Activated T-cell treated with anti-CD3 and anti-CD28 coated beads, Interleukin-2, amount 50 U/mL, for 1 hour (primary cell): ENCODE measurements at regions not wholly inside any gene's neighbourhood (a gene's known extent, or its start where the extent isn't known, plus 50 kb on each side); places are given as distances from the start of the nearest gene placed in this dataset.

ENCODE experiments used
- DNase-seq: peaks from one replicate; pipeline ENCODE4 v3.0.0-alpha.2; 2020

DNA sequence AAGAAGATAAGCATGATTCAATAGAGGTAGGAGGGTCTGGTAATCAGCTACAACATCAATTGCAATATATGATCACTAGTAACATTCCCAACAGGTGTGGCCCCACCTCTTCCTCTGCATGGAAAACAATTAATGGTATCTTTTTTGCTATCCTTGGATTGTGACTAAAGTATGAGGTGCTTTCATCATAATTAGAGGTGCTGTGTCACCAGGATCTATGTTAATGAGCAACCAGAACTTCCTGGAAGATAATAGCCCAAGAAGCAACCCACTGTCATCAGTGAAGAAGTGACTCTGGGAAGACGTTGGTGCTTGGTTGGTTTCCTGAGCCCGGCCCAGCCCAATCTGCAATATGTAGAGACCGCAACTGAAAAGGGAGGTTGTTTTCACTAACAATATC is 167.2 kb downstream of the SETD4 start:
- no peak for DNase-seq

DNA sequence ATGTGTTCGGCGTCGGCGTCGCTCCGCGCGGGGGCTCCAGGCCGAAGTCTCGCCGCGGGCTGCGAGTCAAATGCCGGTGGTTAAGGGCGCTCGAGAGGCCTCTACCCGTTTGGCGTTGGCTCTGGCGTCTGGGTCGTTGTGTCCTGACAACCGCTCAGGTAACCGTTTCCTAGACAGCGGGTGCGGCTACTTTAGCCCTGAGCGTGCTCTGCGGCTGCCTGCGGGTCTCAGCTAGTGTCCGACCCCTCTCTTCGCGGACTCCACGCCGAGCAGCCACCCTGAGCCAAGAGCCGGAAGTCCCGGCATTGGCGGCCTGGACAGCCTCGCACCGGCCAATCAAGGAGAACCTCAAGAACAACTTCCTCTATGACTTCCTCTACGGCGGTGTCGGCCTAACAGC is 173.4 kb downstream of the SETD4 start:
- no peak for DNase-seq

DNA sequence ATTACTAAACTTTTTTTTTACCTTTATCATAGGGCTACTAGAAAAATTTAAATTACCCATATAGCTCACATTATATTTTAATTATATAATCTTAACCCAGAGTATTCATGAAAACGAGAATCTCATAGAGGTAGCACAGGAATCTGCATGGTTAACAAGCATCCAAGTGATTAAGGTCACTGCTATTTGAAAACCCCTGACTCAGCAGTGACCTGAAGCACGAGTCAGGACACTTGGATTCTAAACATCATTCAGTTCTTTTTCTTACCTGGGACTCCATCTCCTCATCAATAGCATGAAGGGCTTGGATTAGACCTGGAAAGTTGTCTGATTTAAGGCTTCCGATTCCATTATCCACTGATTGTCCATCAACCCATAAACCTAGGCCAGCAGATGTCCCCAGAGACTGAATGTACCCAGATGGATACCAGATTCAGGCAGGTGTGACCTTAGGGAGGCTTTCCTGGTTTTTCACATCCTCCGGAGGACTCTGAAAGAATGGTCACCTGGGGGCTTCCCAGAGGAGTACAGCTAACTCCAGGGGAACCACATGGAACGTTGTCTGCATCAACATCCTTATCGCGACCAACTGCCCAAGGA is 174.3 kb downstream of the SETD4 start:
- DNase-seq = no peak

DNA sequence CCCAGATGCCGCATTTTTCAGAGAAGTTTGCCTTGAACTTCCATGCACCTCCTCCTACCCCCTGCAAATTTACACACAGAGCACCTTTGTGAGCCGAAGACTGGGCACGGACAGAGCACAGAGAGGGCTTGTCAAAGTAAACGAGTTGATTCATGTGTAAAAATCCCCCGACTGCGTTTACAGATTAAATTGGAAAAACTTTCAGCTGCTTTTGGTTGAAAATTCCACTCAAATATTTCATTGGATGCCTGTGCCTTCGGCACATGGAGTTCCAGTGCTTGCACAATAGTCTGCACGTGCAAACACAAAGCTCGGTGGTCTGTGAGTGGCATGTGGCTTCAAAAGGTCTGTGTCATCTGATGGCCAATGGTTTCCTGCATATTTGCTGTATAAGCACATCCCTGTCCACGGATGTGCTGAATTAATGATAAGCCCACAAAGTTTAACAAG is 177.5 kb downstream of the SETD4 start:
- no peak for DNase-seq

DNA sequence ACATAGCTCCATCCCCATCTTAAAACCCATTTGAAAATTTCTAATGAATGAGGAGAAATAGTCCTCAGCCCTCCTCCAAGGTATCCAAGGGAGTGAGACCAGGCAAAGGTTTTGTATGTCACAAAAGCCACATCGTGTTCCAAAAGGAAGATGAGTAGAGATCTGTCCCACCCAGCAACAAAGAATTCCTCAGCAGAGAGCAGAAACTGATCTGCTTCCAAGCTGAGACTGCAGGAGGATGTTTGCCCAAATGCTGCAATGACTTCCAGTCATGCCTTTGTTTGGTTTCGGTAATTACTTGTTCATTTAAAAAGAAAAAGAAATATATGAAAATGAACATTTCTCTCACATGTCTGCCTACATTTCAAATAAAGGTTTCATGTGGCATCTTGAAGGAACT is 186.9 kb downstream of the SETD4 start:
- DNase-seq = no peak

DNA sequence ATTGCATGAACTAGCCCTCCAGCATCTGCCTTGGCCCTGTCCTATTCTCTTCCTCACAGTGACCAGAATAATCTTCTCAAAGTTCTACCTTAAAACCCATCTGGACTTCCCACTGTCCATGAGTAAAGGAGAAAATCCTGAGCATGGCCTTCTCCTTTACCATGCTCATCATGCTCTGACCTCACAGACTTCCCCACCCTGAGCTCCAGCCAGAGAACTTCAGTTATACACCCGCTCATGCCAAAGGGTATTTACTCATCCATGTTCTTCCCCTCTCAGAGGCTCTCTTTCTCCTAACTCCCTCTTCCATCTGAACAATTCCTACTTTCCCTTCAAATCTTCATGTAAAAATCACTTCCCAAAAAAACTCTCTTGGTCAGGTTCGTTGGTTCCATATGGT is 188.4 kb downstream of the SETD4 start:
- DNase-seq = no peak

DNA sequence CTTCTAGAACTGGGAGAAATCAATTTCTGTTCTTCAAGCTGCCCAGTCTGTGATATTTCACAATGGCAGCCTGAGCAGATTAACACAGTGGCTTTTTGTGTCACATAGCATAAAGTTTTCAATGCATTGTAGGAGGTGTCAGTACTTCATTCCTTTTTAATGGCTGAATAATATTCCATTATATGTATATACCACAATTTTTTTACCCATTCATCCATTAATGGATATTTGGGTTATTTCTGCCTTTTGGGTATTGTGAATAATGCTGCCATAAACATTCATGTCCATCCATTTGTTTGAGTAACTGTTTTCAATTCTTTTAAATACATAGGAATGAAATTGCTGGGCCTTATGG is 191.5 kb downstream of the SETD4 start:
- DNase-seq = no peak

DNA sequence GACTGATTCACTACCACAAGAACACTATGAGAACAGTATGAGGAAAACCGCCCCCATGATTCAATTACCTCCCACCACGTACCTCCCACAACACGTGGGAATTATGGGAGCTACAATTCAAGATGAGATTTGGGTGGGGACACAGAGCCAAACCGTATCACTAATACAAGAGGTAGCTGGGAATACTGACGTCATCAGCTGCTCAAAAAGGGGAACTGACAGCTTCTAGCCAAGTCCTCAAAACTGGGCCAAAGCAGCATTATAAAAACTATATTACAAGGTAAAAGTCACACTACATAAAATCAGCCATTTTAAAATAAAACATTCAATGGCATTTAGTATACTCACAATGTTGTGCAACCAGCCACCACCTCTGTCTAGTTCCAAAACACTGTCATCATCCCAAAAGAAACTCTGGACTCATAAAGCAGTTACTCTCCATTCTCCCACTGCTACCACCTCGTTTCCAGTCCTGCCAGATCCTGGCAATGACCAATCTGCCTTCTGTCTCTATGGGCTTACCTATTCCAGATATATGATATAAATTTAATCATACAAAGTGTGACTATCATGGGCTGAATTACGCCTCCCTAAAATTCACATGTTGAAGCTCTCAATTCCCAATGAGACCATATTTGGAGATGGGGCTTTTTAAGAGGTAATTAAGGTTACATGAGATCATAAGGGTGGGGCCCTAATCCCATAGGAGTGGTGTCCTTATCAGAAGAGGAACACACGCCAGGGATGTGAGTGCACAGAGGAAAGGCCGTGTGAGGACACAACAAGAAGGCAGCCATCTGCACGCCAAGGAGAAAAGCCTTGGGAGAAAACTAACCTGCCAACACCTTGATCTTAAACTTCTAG is 192.1 kb downstream of the SETD4 start:
- DNase-seq = no peak

DNA sequence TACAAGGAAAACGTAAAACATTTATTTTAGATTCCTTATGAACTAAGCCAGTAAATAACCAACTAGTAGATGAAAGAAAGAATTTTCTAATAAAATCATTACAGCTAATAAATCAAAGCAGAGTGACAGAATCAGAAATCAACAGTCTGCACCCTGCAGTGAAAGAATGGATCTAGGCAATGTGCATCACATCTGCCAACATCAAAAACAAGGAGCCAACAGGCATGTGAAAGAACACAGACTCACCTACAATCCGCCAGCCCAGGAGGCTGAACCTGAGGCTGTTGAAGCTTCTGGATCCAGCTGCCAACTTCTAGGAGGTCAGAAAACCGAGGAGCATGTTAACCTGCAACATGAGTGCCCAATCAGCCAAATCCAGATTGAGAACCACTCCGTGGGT is 196.3 kb downstream of the SETD4 start:
- DNase-seq = no peak

DNA sequence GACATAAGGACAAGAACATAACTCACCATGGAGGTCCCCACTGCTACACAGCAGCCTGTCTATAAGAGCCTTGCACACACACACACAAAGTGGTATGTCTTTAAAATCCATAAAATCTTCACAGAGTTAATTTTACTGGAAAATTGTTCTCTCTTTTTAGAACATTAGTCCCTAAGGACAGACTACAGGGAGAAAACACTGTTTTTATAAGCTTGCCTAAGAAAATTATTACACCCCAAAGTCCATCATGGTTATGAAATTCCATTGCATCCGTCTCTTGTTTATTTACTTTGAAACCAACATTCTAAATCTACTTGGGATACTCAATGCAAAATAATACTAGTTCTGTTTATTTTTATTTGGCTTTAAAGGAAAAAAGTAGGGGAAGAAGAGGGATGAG is 197.4 kb downstream of the SETD4 start:
- no peak for DNase-seq

DNA sequence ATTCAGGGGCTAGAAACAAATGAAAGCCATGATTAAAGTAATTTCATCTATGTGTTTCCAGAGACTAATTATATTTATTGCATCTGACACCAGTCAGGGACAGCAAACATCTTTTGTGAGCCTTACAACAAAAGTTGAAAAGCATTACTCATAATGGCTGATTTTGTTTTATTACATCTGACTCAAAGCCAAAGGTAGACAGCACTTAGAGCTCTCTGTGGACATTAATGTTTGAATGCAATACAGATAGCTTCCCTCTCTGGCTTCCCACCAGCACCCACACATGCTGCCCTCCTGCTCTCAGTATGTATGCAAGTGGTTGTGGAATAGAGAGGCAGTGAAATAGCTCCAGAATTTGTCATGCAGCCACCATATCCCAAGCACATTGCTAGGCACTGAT is 198.7 kb downstream of the SETD4 start:
- no peak for DNase-seq

DNA sequence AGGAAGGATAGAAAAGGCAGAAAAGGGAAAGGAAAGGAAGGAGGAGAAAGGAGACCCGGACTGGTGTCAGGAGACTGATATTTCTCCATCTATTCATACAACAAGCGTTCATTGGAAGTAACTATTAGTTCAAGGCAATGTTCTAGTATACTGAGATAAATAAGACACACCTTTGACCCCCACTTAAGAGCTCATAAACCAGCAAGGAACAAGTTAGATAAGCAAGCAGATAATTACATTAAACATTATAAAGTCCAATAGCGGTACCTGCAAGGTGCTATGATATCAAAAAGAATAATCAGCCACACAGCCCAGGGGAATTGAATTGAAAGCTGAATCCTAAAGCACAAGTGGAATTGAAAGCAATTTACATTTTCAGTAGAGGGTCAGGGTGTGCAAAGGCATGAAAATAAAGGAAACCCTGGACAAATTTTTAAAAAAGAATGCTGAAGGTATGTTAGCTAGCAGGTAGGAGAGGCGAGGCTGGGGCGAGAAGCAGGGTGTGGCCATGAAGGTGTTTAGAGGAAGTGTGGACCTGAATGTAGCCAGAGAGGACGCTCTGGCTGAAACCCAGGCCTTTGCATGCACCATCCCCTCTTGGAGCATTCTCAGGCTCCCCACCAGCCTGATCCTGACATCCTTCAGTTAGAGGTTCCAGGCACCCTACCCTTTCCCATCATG is 200.0 kb downstream of the SETD4 start:
- no peak for DNase-seq

DNA sequence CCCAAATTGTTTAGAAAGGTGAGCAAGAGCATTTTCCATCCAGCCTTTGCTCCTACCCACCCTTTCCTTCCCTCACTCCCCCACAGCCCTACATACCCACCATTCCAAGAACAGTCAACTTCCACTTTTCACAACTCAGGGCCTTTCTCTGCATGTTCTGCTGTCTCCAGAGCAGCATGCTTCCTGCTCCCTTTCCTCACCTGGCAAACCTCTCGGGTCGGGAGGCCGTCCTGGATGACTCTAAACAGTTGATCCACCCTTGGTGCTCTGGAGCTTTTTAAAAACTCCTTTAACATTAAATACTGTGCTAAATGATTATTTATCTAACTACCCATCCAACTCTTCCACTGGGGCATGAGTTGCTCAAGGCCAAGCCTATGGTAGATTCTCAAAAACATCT is 200.6 kb downstream of the SETD4 start:
- DNase-seq = no peak

DNA sequence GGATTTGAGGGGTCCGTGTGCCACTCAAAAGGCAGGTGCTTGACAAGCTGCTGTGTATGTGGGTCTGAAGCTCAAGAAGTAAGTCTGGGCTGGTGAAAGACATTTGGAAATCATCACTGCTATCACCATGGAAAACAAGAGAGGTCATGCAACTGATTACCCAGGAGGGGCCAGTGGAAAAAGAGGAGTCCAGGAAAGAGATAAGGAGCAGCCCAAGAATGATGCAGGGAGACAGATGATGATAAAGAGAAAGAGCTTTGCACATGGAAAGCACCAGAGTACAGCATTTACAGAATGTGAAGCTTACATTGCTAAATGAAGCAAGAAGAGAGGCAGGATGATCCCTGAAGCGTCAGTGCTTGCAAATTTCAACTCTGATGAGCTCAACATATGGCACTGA is 203.2 kb downstream of the SETD4 start:
- no peak for DNase-seq

DNA sequence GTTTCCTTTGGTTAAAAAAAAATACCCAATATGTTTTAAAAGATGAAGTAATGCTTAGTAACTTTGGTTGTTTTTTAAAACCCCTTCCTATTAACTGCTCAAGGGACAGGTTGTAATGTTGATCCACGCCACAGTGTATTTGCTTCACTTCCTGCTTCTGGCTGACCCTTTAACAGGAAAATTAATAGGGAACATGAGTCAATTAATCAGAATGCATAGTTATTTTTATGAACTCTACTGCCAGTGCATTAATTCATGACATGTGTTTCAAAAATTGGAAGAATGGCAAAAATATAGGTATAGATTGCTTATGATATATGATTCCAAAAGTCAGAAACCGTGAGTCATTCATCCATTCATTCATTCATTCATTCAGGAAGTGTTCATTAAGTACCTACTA is 204.8 kb downstream of the SETD4 start:
- DNase-seq = no peak

DNA sequence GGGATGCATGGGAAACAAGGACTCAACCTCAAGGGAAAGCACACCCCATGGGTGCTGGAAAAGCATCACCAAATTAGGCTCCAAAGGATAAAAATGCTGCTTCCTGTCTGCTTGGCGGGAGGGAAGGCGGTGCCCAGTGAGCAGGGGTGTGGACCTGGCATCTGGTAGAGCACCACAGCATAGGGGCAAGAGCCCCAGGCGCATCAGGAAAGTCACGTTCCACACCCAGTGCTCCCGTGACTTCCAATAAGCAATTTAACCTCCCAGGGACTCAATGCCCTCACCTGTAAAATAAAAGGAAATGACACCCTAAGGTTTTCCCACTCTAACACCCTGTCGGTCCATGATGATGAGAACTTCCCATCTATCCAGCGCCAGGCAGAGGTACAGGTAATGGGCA is 206.0 kb downstream of the SETD4 start:
- DNase-seq = no peak

DNA sequence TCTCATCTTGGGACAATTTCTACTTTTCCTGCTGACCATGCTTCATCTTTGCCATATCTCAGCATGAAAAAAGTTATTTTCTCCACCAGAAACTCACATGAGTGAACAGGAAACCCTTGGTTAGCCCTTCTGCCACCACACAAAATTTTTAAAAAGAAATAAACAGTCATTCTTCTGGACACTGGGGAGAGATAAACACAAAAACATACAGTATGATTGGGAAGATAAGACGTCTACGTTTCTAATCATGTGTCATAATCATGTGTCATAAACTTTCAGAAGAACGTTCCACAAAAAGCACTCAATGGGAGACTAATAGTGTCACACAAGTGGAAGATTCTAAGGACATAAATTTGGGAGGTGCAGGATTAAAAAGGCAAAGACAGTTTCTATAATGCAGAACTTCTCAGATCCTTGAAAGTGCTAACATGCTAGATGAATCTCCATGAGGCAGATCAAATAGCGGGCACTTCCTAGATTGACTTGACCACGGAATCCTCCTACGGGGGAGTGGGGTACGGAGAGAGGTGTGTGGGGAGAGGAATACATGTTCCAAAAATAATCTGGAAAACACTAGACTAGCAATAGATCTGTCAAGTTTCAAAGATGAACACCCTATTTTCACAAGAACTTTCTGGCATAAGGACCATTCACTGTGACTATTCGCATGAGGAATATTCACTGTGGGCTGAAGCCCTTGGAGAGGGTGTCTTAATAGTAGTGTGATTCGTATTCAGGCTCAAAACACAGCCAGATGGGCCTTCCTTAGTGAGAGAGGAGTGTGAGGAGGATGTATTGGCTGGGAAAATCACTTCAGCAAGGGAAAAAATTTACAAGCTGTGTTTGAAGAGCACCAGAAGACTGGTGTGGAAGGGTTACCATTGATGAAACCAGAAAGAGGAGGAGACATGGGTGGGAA is 206.7 kb downstream of the SETD4 start:
- no peak for DNase-seq

DNA sequence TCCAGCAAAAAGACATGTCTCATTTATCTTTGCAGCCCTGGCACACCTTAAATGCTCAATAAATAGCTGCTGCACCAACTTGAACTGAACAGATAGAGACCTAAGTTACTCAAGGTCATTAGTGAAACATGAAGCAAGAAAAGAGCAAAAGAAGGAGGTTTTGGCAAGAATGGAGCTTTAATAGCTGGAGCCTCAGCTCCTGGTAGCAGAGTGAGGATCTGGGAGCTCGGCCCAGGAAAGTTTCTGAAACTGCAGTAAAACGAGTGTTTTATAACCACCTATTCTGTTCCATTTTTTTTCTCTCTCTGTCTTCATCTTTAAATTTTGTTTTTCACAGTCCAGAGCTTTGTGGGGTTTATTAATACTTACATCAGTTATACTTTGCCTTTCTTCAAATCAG is 207.5 kb downstream of the SETD4 start:
- no peak for DNase-seq

DNA sequence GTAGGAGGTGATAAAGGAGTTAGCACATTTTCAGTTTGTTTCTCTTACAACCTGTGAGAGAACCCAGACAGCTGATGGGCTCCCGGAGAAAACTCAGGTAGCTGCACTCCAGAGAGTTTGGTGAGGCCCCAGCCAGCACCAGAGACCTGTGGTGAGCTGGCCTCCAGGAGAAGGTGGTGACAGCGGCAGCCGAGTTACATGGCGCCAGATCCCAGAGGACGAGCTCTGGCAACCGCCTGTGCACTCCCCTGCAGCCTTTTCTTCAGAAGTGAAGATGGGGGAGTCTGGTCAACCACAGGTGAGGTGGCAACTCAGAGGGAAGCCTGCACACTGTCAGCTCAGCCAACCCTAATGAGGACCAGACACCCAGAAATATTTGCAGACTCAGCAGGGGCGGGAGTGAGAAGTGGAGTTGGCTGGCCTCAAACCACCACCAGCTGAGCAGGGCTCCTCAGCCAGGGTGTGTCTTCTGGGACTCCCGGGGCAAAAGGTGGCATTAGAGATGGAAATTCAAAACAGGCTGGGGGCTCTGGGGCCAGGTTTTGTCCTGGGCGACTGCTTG is 209.7 kb downstream of the SETD4 start:
- no peak for DNase-seq

DNA sequence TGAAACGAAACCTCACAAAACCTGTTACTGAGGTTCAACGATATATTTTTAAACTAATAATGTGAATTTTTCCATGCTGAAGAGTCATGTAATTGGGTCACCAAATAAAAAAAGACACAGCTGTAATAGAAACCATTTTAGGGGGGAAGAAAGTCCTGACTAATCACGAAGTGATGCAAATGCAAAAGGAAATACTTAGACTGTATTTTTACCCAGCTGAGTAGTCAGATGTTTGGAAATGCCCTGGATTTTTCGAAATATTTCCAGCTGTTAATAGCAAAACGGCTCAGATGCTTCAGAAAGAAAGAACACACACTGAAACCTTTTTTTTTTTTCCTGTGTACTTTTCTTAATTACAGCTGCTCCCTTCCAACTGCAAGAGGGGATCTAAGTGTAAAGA is 210.3 kb downstream of the SETD4 start:
- no peak for DNase-seq

DNA sequence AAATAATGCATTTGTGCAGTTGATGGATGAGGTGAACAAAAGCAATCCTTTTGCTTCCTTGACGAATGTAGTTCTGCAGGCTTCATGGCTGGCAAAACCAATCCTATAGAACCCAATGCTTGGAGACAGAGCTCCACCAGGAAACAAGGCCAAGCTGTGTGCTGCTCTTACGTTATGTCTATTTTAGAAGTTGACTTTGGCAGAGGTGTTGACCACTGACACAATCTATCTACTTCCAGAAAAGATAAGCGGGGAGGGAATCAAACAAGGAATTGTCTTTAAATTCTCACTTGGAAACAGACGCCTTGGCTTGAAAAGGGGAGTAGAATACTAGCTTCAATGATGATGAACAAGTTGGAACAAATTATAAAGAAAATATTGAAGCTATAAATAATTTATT is 211.2 kb downstream of the SETD4 start:
- no peak for DNase-seq

DNA sequence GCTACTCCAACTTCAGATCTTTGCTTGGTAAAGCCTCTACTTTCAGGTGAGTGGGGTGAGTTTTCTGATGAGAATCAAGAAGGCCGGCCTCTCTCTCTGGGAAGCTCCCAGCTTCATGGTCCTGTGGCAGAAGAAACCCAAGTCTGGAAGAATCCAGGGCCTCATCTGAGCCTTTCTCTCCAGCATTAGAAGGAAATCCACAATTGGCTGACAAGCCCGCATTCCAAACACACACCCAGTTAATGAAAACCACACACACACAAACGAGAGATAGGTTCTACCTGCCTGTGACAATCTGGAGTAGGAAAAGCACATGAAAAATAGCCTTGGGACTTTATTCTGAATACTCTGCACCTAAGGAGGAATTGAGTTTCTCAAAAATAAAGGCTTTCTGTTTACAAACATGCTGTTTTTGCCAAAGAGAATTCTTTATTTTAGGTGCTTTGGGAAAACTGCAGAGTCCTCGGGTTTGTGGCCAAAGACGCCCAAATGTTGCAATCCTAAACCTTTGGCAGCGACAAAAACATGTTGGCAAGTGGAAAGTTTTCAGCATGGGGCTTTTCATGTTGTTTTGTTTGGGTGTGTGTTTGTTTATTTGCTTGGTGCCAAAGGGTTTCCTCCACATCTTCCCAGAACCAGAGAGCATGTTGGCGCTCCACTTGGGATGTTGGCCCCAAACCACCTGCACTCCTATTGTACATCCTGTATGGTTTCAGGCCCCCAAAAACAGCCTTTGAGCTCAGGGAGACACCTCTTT is 216.2 kb downstream of the SETD4 start:
- DNase-seq = no peak
